Mesenchymal stem cell (in vitro differentiated cells and primary cell): ENCODE measurements at regions not wholly inside any gene's neighbourhood (a gene's known extent, or its start where the extent isn't known, plus 50 kb on each side); places are given as distances from the start of the nearest gene placed in this dataset.

Experiments used
- DNase-seq: peaks from one replicate; pipeline ENCODE4 v3.0.0-alpha.2; 2013
- H2AFZ ChIP-seq: one replicate; pipeline ENCODE4 v1.6.1; 2013; ENCODE audit warnings: low read depth, mild to moderate bottlenecking, control low read depth, inconsistent platforms, low read length, moderate library complexity
- H2AK5ac ChIP-seq: 2 replicates; pipeline ENCODE4 v1.6.1; 2013; ENCODE audit warnings: low read length, moderate library complexity, mild to moderate bottlenecking, inconsistent platforms; ENCODE audit not compliant: severe bottlenecking
- H2BK120ac ChIP-seq: one replicate; pipeline ENCODE4 v1.6.1; 2013; ENCODE audit warnings: low read depth, mild to moderate bottlenecking, inconsistent platforms, low read length, moderate library complexity
- H2BK12ac ChIP-seq, 2 experiments: one replicate each; pipeline ENCODE4 v1.6.1; 2013; ENCODE audit warnings: inconsistent platforms in 2 of 2, low read length in 2 of 2, mild to moderate bottlenecking in 2 of 2, moderate library complexity in 2 of 2, control low read depth in 1 of 2
- H2BK15ac ChIP-seq: one replicate; pipeline ENCODE4 v1.6.1; 2013; ENCODE audit warnings: mild to moderate bottlenecking, low read depth, inconsistent platforms; ENCODE audit not compliant: poor library complexity, severe bottlenecking
- H2BK5ac ChIP-seq: 2 replicates; pipeline ENCODE4 v1.6.1; 2013; ENCODE audit warnings: low read depth, mild to moderate bottlenecking, low read length, control low read depth, inconsistent platforms; ENCODE audit not compliant: poor library complexity, severe bottlenecking
- H3K14ac ChIP-seq, 2 experiments: one replicate each; pipeline ENCODE4 v1.6.1; 2013; ENCODE audit warnings: inconsistent platforms in 2 of 2, low read length in 2 of 2, control low read depth in 1 of 2, mild to moderate bottlenecking in 1 of 2, moderate library complexity in 1 of 2
- H3K18ac ChIP-seq, 2 experiments: one replicate each; pipeline ENCODE4 v1.6.1; 2013; ENCODE audit warnings: inconsistent platforms in 2 of 2, low read length in 2 of 2, control low read depth in 1 of 2, low read depth in 1 of 2, mild to moderate bottlenecking in 1 of 2
- H3K23ac ChIP-seq, 2 experiments: one replicate each; pipeline ENCODE4 v1.6.1; 2013; ENCODE audit warnings: inconsistent platforms in 2 of 2, low read length in 2 of 2, mild to moderate bottlenecking in 2 of 2, moderate library complexity in 2 of 2, control low read depth in 1 of 2
- H3K27ac ChIP-seq: 2 replicates; pipeline ENCODE4 v1.5.1; 2013; ENCODE audit warnings: mild to moderate bottlenecking, moderate library complexity, low read length, control low read depth, inconsistent platforms; ENCODE audit not compliant: poor library complexity, severe bottlenecking
- H3K27me3 ChIP-seq, 2 experiments: 2 replicates each; pipeline versions ENCODE4 v1.6.1 to v1.7.0; 2013; ENCODE audit warnings: low read length in 2 of 2, mild to moderate bottlenecking in 2 of 2, moderate library complexity in 2 of 2, control low read depth in 1 of 2, inconsistent platforms in 1 of 2; ENCODE audit not compliant: control insufficient read depth in 1 of 2, insufficient read depth in 1 of 2
- H3K36me3 ChIP-seq, 2 experiments: 2 replicates each; pipeline versions ENCODE4 v1.6.1 to v1.7.0; 2013; ENCODE audit warnings: low read length in 2 of 2, control low read depth in 1 of 2, inconsistent platforms in 1 of 2, low read depth in 1 of 2, mild to moderate bottlenecking in 1 of 2; ENCODE audit not compliant: insufficient read depth in 2 of 2, control insufficient read depth in 1 of 2
- H3K4ac ChIP-seq, 2 experiments: one replicate each; pipeline ENCODE4 v1.6.1; 2013; ENCODE audit warnings: inconsistent platforms in 2 of 2, low read length in 2 of 2, mild to moderate bottlenecking in 2 of 2, moderate library complexity in 2 of 2, control low read depth in 1 of 2, low read depth in 1 of 2
- H3K4me1 ChIP-seq: 2 replicates; pipeline ENCODE4 v1.6.1; 2013; ENCODE audit warnings: low read depth, low read length, control low read depth; ENCODE audit not compliant: control insufficient read depth, insufficient read depth
- H3K4me2 ChIP-seq: 2 replicates; pipeline ENCODE4 v1.6.1; 2013; ENCODE audit warnings: low read length, mild to moderate bottlenecking, inconsistent platforms; ENCODE audit not compliant: poor library complexity, severe bottlenecking
- H3K4me3 ChIP-seq, 2 experiments: 2 replicates each; pipeline versions ENCODE4 v1.5.1 to v1.7.0; 2013; ENCODE audit warnings: low read length in 2 of 2, mild to moderate bottlenecking in 2 of 2, control low read depth in 1 of 2, low read depth in 1 of 2; ENCODE audit not compliant: insufficient read depth in 1 of 2
- H3K79me1 ChIP-seq: replicated peaks from 2 replicates; pipeline ENCODE4 v1.6.1; 2013; ENCODE audit warnings: mild to moderate bottlenecking, control low read depth, low read length, inconsistent platforms; ENCODE audit not compliant: poor library complexity, severe bottlenecking
- H3K9ac ChIP-seq: 2 replicates; pipeline ENCODE4 v1.7.0; 2013; ENCODE audit warnings: mild to moderate bottlenecking, low read length, moderate library complexity
- H3K9me3 ChIP-seq: 2 replicates; pipeline ENCODE4 v1.7.0; 2013; ENCODE audit warnings: mild to moderate bottlenecking, low read length; ENCODE audit not compliant: control insufficient read depth
- H4K8ac ChIP-seq: one replicate; pipeline ENCODE4 v1.6.1; 2013; ENCODE audit warnings: inconsistent platforms, mild to moderate bottlenecking, low read length, moderate library complexity
- H4K91ac ChIP-seq: one replicate; pipeline ENCODE4 v1.6.1; 2013; ENCODE audit warnings: mild to moderate bottlenecking, low read length, inconsistent platforms
- WGBS: methylation state at CpG from one replicate; pipeline ENCODE4 v1.1.7; 2013; ENCODE audit warnings: mixed read lengths; 5-methylcytosine and 5-hydroxymethylcytosine counted together

- H2AK5ac ChIP-seq, result peak overlapping the region; percentile 83
- no peaks in the 10 kb centered on the region for H3K36me3 ChIP-seq
- no peak overlapping the region for H2BK5ac ChIP-seq
- H3K14ac ChIP-seq, result no peak overlapping the region
- no peaks in the 10 kb centered on the region for H3K9me3 ChIP-seq
- no peak overlapping the region for H3K23ac ChIP-seq
- H2BK120ac ChIP-seq, result no peak overlapping the region
- H2BK15ac ChIP-seq, result no peak overlapping the region
- H3K4ac ChIP-seq, result no peak overlapping the region
- peaks cover 17% of the 10 kb centered on the region for H3K4me1 ChIP-seq
- H3K4me3 ChIP-seq, result no peak overlapping the region
- no peak overlapping the region for H4K8ac ChIP-seq
- H2AFZ ChIP-seq, result no peak overlapping the region
- no peak overlapping the region for H3K9ac ChIP-seq
- H2BK12ac ChIP-seq, result no peak overlapping the region
- no peaks in the 10 kb centered on the region for H3K27me3 ChIP-seq
- DNase-seq, result no peak
- no peak overlapping the region for H4K91ac ChIP-seq
- H3K18ac ChIP-seq, result no peak overlapping the region
- no peak overlapping the region for H3K4me2 ChIP-seq
- 83% methylated on average over 6 of the region's 8 CpGs for WGBS
- no peak overlapping the region for H3K27ac ChIP-seq
- H3K79me1 ChIP-seq, result peaks cover 19% of the 10 kb centered on the region
Measured at GRCh38 chr14:89491711-89492381, 74.8 kb upstream of the FOXN3 start.

- Histone ChIP-seq H3K4me3 (peak overlapping the region in 1 of 2 experiments; percentile 70), H2BK120ac (no peak overlapping the region), H4K91ac (no peak overlapping the region), H3K9me3 (no peaks in the 10 kb centered on the region), H3K79me1 (peaks cover 24% of the 10 kb centered on the region), H3K9ac (peak overlapping the region; percentile 72), H3K4me1 (peaks cover 13% of the 10 kb centered on the region), H3K18ac (no peak overlapping the region), H2BK12ac (no peak overlapping the region), H3K27me3 (no peaks in the 10 kb centered on the region), H4K8ac (no peak overlapping the region), H2AK5ac (peak overlapping the region; percentile 61), H3K36me3 (peaks cover 0 to 2% of the 10 kb centered on the region in 2 experiments), H3K23ac (no peak overlapping the region), H3K4me2 (no peak overlapping the region), H2AFZ (no peak overlapping the region), H2BK5ac (peak overlapping the region; percentile 23), H3K14ac (no peak overlapping the region), H3K4ac (no peak overlapping the region), H2BK15ac (no peak overlapping the region), H3K27ac (no peak overlapping the region)
- DNase-seq, result no peak
- 96% methylated on average over 4 of the region's 5 CpGs for WGBS
Measured at GRCh38 chr14:89490466-89490865, 73.4 kb upstream of the FOXN3 start.

- Histone ChIP-seq H2BK120ac (no peak overlapping the region), H3K4me2 (peak overlapping the region; percentile 15), H3K4me3 (peak overlapping the region in 1 of 2 experiments; percentile 70), H2AK5ac (no peak overlapping the region), H3K9ac (peak overlapping the region; percentile 72), H4K91ac (no peak overlapping the region), H3K4ac (no peak overlapping the region), H3K14ac (no peak overlapping the region), H3K27me3 (no peaks in the 10 kb centered on the region), H3K9me3 (no peaks in the 10 kb centered on the region), H3K79me1 (peaks cover 24% of the 10 kb centered on the region), H3K27ac (peak overlapping the region; percentile 33), H2AFZ (no peak overlapping the region), H4K8ac (no peak overlapping the region), H3K36me3 (peaks cover 0 to 4% of the 10 kb centered on the region in 2 experiments), H2BK5ac (no peak overlapping the region), H2BK15ac (peak overlapping the region; percentile 33), H3K18ac (no peak overlapping the region), H3K23ac (no peak overlapping the region), H3K4me1 (peaks cover 16% of the 10 kb centered on the region), H2BK12ac (no peak overlapping the region)
- 88% methylated on average over 17 of the region's 17 CpGs for WGBS
- no peak for DNase-seq
Measured at GRCh38 chr14:89489761-89490437, 72.9 kb upstream of the FOXN3 start.

DNA sequence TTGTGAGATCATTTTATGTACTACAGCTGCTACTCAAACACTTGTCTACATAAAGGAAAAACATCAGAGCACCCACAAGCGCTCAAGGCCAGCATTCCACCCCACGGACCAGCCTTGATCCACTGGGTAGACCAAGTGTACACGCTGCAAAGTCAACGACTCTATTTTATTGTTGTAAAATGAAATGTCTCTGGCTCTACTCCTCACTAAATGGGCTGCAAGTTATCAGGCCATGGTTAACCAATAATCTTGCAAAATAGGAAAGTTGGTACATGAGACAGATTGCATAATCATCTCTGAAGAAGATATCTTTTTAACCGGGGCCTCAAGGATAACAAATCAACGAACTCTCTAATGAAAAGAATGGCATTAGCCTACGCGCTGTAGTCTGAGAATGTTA, 69.9 kb upstream of the FOXN3 start:
- H3K4me3 ChIP-seq, result no peak overlapping the region
- no peak overlapping the region for H3K9ac ChIP-seq
- H3K23ac ChIP-seq, result no peak overlapping the region
- H3K4ac ChIP-seq, result no peak overlapping the region
- H3K27me3 ChIP-seq, result no peaks in the 10 kb centered on the region
- H4K91ac ChIP-seq, result no peak overlapping the region
- peaks cover 10% of the 10 kb centered on the region for H3K4me1 ChIP-seq
- H3K18ac ChIP-seq, result no peak overlapping the region
- no peak overlapping the region for H3K4me2 ChIP-seq
- no peak overlapping the region for H2BK120ac ChIP-seq
- no peak overlapping the region for H3K14ac ChIP-seq
- no peak overlapping the region for H2BK5ac ChIP-seq
- H3K36me3 ChIP-seq, result peaks cover 0 to 7% of the 10 kb centered on the region in 2 experiments
- 92% methylated on average over 8 of the region's 8 CpGs for WGBS
- no peak overlapping the region for H2AFZ ChIP-seq
- DNase-seq, result no peak
- peaks cover 23% of the 10 kb centered on the region for H3K79me1 ChIP-seq
- H2AK5ac ChIP-seq, result no peak overlapping the region
- no peak overlapping the region for H2BK12ac ChIP-seq
- H4K8ac ChIP-seq, result no peak overlapping the region
- no peaks in the 10 kb centered on the region for H3K9me3 ChIP-seq
- H2BK15ac ChIP-seq, result no peak overlapping the region
- H3K27ac ChIP-seq, result no peak overlapping the region
